ENCODE measurements at regions not wholly inside any gene's neighbourhood (a gene's known extent, or its start where the extent isn't known, plus 50 kb on each side); places are given as distances from the start of the nearest gene placed in this dataset.

- H3K27me3 ChIP-seq (ENCODE audit: control insufficient read depth, insufficient read depth, low read length), result no peaks in the 10 kb centered on the region
- H3K9ac ChIP-seq (ENCODE audit: low read length), result no peak overlapping the region
- no peaks in the 10 kb centered on the region for H3K36me3 ChIP-seq (ENCODE audit: control insufficient read depth, insufficient read depth, low read length)
- H3K4me1 ChIP-seq (ENCODE audit: control insufficient read depth, insufficient read depth, low read length), result peaks cover 19% of the 10 kb centered on the region
- no peaks in the 10 kb centered on the region for H3K9me3 ChIP-seq (ENCODE audit: control insufficient read depth, low read length)
- no peak overlapping the region for H3K4me3 ChIP-seq (ENCODE audit: low read length)
Measured at GRCh38 chr17:72353502-72353901, 232.7 kb downstream of the SOX9 start.

- Histone ChIP-seq H3K4me3 (ENCODE audit: low read length) (no peak overlapping the region), H3K9me3 (ENCODE audit: control insufficient read depth, low read length) (no peaks in the 10 kb centered on the region), H3K4me1 (ENCODE audit: control insufficient read depth, insufficient read depth, low read length) (peaks cover 19% of the 10 kb centered on the region), H3K27me3 (ENCODE audit: control insufficient read depth, insufficient read depth, low read length) (no peaks in the 10 kb centered on the region), H3K36me3 (ENCODE audit: control insufficient read depth, insufficient read depth, low read length) (no peaks in the 10 kb centered on the region), H3K9ac (ENCODE audit: low read length) (no peak overlapping the region)
Measured at GRCh38 chr17:72354071-72354470, 233.3 kb downstream of the SOX9 start.

- Histone ChIP-seq H3K27me3 (ENCODE audit: control insufficient read depth, insufficient read depth, low read length) (no peaks in the 10 kb centered on the region), H3K9me3 (ENCODE audit: control insufficient read depth, low read length) (no peaks in the 10 kb centered on the region), H3K4me3 (ENCODE audit: low read length) (no peak overlapping the region), H3K9ac (ENCODE audit: low read length) (no peak overlapping the region), H3K36me3 (ENCODE audit: control insufficient read depth, insufficient read depth, low read length) (no peaks in the 10 kb centered on the region), H3K4me1 (ENCODE audit: control insufficient read depth, insufficient read depth, low read length) (peaks cover 22% of the 10 kb centered on the region)
Measured at GRCh38 chr17:72357764-72358365, 237.0 kb downstream of the SOX9 start.

GRCh38 chr17:72358465-72358864 lies 237.6 kb downstream of the SOX9 start:
- Histone ChIP-seq H3K4me1 (ENCODE audit: control insufficient read depth, insufficient read depth, low read length) (peaks cover 16% of the 10 kb centered on the region), H3K9ac (ENCODE audit: low read length) (no peak overlapping the region), H3K27me3 (ENCODE audit: control insufficient read depth, insufficient read depth, low read length) (no peaks in the 10 kb centered on the region), H3K9me3 (ENCODE audit: control insufficient read depth, low read length) (no peaks in the 10 kb centered on the region), H3K36me3 (ENCODE audit: control insufficient read depth, insufficient read depth, low read length) (no peaks in the 10 kb centered on the region), H3K4me3 (ENCODE audit: low read length) (no peak overlapping the region)

GRCh38 chr17:72359274-72359673 lies 238.5 kb downstream of the SOX9 start:
- no peaks in the 10 kb centered on the region for H3K27me3 ChIP-seq (ENCODE audit: control insufficient read depth, insufficient read depth, low read length)

GRCh38 chr17:72359811-72360210 lies 239.0 kb downstream of the SOX9 start:
- Histone ChIP-seq H3K9ac (ENCODE audit: low read length) (no peak overlapping the region), H3K27me3 (ENCODE audit: control insufficient read depth, insufficient read depth, low read length) (no peaks in the 10 kb centered on the region)

More at GRCh38 chr17:72359274-72359673, 238.5 kb downstream of the SOX9 start:
- Histone ChIP-seq H3K36me3 (ENCODE audit: control insufficient read depth, insufficient read depth, low read length) (no peaks in the 10 kb centered on the region), H3K9ac (ENCODE audit: low read length) (no peak overlapping the region), H3K4me1 (ENCODE audit: control insufficient read depth, insufficient read depth, low read length) (peaks cover 14% of the 10 kb centered on the region), H3K9me3 (ENCODE audit: control insufficient read depth, low read length) (no peaks in the 10 kb centered on the region), H3K4me3 (ENCODE audit: low read length) (no peak overlapping the region)

GRCh38 chr17:72360386-72360940 lies 239.6 kb downstream of the SOX9 start:
- H3K4me3 ChIP-seq (ENCODE audit: low read length), result no peak overlapping the region
- no peaks in the 10 kb centered on the region for H3K9me3 ChIP-seq (ENCODE audit: control insufficient read depth, low read length)
- H3K36me3 ChIP-seq (ENCODE audit: control insufficient read depth, insufficient read depth, low read length), result no peaks in the 10 kb centered on the region
- H3K9ac ChIP-seq (ENCODE audit: low read length), result no peak overlapping the region
- H3K4me1 ChIP-seq (ENCODE audit: control insufficient read depth, insufficient read depth, low read length), result peaks cover 14% of the 10 kb centered on the region
- no peaks in the 10 kb centered on the region for H3K27me3 ChIP-seq (ENCODE audit: control insufficient read depth, insufficient read depth, low read length)

More at GRCh38 chr17:72359811-72360210, 239.0 kb downstream of the SOX9 start:
- H3K4me1 ChIP-seq (ENCODE audit: control insufficient read depth, insufficient read depth, low read length), result peaks cover 14% of the 10 kb centered on the region
- H3K9me3 ChIP-seq (ENCODE audit: control insufficient read depth, low read length), result no peaks in the 10 kb centered on the region
- H3K36me3 ChIP-seq (ENCODE audit: control insufficient read depth, insufficient read depth, low read length), result no peaks in the 10 kb centered on the region
- no peak overlapping the region for H3K4me3 ChIP-seq (ENCODE audit: low read length)

GRCh38 chr17:72361892-72362291 lies 241.1 kb downstream of the SOX9 start:
- peaks cover 14% of the 10 kb centered on the region for H3K4me1 ChIP-seq (ENCODE audit: control insufficient read depth, insufficient read depth, low read length)
- H3K4me3 ChIP-seq (ENCODE audit: low read length), result no peak overlapping the region
- H3K36me3 ChIP-seq (ENCODE audit: control insufficient read depth, insufficient read depth, low read length), result no peaks in the 10 kb centered on the region
- no peaks in the 10 kb centered on the region for H3K27me3 ChIP-seq (ENCODE audit: control insufficient read depth, insufficient read depth, low read length)
- no peaks in the 10 kb centered on the region for H3K9me3 ChIP-seq (ENCODE audit: control insufficient read depth, low read length)
- H3K9ac ChIP-seq (ENCODE audit: low read length), result no peak overlapping the region

- no peak overlapping the region for H3K4me3 ChIP-seq (ENCODE audit: low read length)
- peaks cover 14% of the 10 kb centered on the region for H3K4me1 ChIP-seq (ENCODE audit: control insufficient read depth, insufficient read depth, low read length)
- H3K9me3 ChIP-seq (ENCODE audit: control insufficient read depth, low read length), result no peaks in the 10 kb centered on the region
- no peak overlapping the region for H3K9ac ChIP-seq (ENCODE audit: low read length)
- H3K36me3 ChIP-seq (ENCODE audit: control insufficient read depth, insufficient read depth, low read length), result no peaks in the 10 kb centered on the region
- no peaks in the 10 kb centered on the region for H3K27me3 ChIP-seq (ENCODE audit: control insufficient read depth, insufficient read depth, low read length)
Measured at GRCh38 chr17:72362376-72363088, 241.7 kb downstream of the SOX9 start.

- Histone ChIP-seq H3K27me3 (ENCODE audit: control insufficient read depth, insufficient read depth, low read length) (no peaks in the 10 kb centered on the region), H3K4me3 (ENCODE audit: low read length) (no peak overlapping the region), H3K4me1 (ENCODE audit: control insufficient read depth, insufficient read depth, low read length) (peaks cover 14% of the 10 kb centered on the region), H3K9me3 (ENCODE audit: control insufficient read depth, low read length) (no peaks in the 10 kb centered on the region), H3K9ac (ENCODE audit: low read length) (no peak overlapping the region), H3K36me3 (ENCODE audit: control insufficient read depth, insufficient read depth, low read length) (no peaks in the 10 kb centered on the region)
Measured at GRCh38 chr17:72363089-72363610, 242.3 kb downstream of the SOX9 start.

GRCh38 chr17:72365857-72366414 lies 245.1 kb downstream of the SOX9 start:
- H3K9me3 ChIP-seq (ENCODE audit: control insufficient read depth, low read length), result no peaks in the 10 kb centered on the region
- no peak overlapping the region for H3K4me3 ChIP-seq (ENCODE audit: low read length)
- peaks cover 4% of the 10 kb centered on the region for H3K4me1 ChIP-seq (ENCODE audit: control insufficient read depth, insufficient read depth, low read length)
- no peaks in the 10 kb centered on the region for H3K36me3 ChIP-seq (ENCODE audit: control insufficient read depth, insufficient read depth, low read length)
- no peak overlapping the region for H3K9ac ChIP-seq (ENCODE audit: low read length)
- no peaks in the 10 kb centered on the region for H3K27me3 ChIP-seq (ENCODE audit: control insufficient read depth, insufficient read depth, low read length)

- no peak overlapping the region for H3K9ac ChIP-seq (ENCODE audit: low read length)
- H3K9me3 ChIP-seq (ENCODE audit: control insufficient read depth, low read length), result no peaks in the 10 kb centered on the region
- no peaks in the 10 kb centered on the region for H3K36me3 ChIP-seq (ENCODE audit: control insufficient read depth, insufficient read depth, low read length)
- H3K27me3 ChIP-seq (ENCODE audit: control insufficient read depth, insufficient read depth, low read length), result no peaks in the 10 kb centered on the region
- no peak overlapping the region for H3K4me3 ChIP-seq (ENCODE audit: low read length)
- peaks cover 7% of the 10 kb centered on the region for H3K4me1 ChIP-seq (ENCODE audit: control insufficient read depth, insufficient read depth, low read length)
Measured at GRCh38 chr17:72366626-72367025, 245.8 kb downstream of the SOX9 start.
